ENCODE measurements at regions not wholly inside any gene's neighbourhood (a gene's known extent, or its start where the extent isn't known, plus 50 kb on each side); places are given as distances from the start of the nearest gene placed in this dataset.
A peak's percentile ranks its signal among the peaks of the same experiment; 100 is the strongest.

DNA sequence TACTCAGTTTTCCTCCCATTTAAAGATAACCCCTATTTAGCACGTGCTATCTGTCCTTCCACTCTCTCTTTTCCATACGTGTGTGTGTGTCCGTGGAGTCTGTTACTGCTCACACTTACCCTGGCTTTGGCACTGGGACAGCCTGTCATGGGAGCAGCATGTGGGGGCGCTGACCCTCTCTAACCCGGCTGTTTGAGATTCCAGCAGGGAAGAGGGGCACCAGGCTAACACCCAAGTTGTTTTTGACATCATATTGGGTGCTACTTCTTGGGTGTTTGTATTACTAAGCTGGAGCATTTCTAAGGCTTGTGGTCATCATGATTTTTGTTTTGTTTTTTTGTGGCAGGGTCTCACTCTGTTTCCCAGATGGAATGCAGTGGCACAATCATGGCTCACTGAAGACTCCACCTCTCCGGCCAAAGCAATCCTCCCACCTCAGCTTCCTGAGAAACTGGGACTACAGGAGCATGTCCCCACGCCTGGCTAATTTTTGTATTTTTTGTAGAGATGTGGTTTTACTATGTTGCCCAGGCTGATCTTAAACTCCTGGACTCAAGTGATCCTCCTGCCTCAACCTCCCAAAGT, 56.9 kb upstream of the SIMC1 start:
- DNase-seq: no peak

GRCh38 chr5:176183321-176184074, 54.7 kb upstream of the SIMC1 start:
- DNase-seq: peak; percentile 75

DNA sequence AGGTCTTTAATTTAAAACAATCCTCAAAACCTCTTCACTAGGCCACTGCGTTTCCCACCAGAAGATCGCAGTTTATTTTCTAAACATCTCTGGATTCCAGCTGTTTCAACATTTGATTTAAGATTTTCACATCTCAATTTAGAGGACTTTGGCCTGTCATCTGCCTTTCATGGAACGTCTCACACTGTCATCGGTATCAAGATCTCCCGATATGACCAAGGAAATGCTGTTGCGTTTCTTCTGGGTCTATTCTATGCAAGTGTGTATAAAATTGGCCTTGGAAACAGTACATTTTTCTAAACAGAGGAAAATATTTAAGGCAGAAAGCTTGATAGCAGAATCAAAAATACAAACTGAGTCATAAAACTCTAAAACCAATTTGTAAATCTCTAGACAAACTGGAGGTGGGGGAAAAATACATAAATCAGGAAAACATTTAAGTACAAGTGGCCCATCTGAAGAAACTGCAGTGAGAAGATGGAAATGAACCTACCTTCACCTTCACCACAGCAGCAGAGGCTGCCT, 53.6 kb upstream of the SIMC1 start:
- no peak for DNase-seq

DNA sequence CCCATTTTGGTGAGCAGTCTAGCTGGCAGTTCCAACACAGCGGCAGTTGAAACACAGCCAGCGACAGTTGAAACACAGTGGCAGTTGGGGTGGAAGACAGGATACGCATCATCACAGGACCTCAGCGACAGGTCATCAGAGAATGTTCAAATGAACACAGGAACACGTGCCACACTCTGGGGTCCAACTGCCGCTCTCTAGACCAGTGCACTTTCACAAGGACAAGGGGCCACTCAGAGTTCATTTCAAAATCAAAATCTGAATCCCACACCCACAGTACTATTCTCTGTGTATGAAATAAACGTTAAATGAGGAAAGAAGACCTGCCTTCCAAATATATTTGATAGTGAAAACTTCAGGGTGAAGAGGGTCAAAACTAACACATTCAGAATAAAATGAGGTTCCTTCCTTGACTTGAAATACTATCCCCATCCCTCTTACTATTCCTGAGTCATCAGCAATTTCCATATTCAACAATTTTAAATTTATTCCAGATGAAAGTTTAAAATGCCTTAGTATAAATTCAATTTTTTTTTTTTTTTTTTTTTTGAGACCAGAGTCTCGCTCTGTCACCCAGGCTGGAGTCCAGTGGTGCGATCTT, 53.0 kb upstream of the SIMC1 start:
- DNase-seq: peak; percentile 84 to 91

GRCh38 chr5:176186107-176186506, 52.1 kb upstream of the SIMC1 start:
- DNase-seq: no peak

DNA sequence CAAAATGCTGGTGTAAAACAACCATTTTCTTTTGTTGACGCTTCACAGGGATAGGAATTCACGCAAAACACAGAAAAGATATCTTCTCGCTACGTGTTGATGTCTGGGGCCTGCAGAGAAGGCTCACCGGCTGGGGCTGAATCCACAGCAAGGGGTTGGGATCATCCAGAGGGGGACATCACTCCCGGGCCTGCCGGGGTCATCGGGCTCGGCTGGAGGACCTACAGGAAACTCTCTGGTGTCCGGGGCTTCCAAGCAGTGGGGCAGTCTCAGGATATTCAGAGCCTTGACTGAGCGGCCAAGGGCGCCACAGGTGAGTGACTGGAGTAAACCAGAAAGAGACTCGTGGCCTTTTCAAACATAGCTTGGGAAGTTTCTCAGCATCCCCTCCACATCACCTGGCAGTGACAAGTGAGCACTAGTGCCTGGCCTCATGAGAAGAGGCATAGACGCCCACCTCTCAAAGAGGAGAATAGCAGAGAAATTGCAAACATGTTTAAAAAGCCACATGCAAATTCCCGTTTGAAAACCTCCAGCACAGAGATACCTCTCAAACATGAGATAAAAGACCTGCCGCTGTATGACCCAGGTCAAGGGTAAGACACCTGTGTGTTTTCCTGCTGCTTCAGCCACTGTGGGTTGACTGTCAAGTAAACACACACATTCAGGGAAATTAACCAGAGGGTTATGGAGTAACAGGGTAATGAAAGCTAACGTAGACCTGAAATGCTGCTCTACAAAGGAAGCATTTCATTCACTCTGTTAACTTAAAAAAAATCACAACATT, 50.8 kb upstream of the SIMC1 start:
- DNase-seq: no peak

GRCh38 chr5:176188085-176188484, 50.1 kb upstream of the SIMC1 start:
- no peak for DNase-seq
